ENCODE measurements at regions not wholly inside any gene's neighbourhood (a gene's known extent, or its start where the extent isn't known, plus 50 kb on each side); places are given as distances from the start of the nearest gene placed in this dataset.

DNA sequence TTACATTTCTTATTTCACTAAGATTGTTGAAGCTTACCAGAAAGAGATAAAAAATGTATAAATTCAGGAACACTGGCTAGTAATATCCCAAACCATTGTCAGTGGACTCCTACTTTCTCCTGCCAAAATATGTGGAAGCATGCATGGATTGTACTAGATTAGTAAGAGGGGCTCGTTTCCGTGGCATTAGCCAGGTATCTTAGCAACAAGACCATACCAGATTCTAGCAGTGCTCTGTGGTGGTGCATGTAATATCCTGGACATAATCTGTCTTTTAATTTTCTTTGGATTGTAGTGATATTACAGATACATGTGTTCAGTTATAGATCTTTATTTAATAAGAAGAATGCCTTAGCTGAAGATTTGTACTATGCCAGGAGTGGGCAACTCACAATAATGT lies 371.9 kb upstream of the PITX2 start:
- no peak for TF ChIP-seq EP300 (conservative IDR thresholded peaks at IDR 0.05; ENCODE audit: poor library complexity, severe bottlenecking)
- TF ChIP-seq, protein P1, sequence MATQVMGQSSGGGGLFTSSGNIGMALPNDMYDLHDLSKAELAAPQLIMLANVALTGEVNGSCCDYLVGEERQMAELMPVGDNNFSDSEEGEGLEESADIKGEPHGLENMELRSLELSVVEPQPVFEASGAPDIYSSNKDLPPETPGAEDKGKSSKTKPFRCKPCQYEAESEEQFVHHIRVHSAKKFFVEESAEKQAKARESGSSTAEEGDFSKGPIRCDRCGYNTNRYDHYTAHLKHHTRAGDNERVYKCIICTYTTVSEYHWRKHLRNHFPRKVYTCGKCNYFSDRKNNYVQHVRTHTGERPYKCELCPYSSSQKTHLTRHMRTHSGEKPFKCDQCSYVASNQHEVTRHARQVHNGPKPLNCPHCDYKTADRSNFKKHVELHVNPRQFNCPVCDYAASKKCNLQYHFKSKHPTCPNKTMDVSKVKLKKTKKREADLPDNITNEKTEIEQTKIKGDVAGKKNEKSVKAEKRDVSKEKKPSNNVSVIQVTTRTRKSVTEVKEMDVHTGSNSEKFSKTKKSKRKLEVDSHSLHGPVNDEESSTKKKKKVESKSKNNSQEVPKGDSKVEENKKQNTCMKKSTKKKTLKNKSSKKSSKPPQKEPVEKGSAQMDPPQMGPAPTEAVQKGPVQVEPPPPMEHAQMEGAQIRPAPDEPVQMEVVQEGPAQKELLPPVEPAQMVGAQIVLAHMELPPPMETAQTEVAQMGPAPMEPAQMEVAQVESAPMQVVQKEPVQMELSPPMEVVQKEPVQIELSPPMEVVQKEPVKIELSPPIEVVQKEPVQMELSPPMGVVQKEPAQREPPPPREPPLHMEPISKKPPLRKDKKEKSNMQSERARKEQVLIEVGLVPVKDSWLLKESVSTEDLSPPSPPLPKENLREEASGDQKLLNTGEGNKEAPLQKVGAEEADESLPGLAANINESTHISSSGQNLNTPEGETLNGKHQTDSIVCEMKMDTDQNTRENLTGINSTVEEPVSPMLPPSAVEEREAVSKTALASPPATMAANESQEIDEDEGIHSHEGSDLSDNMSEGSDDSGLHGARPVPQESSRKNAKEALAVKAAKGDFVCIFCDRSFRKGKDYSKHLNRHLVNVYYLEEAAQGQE (IDR thresholded peaks at IDR 0.05; ENCODE audit: borderline replicate concordance) = no peak
- no peak for TF ChIP-seq POLR2AphosphoS5 (IDR thresholded peaks at IDR 0.05)
- Histone ChIP-seq H3K9me3 (ENCODE audit: low read length) (no peaks in the 10 kb centered on the region), H3K36me3 (ENCODE audit: insufficient read depth, low read length) (no peaks in the 10 kb centered on the region), H3K4me2 (ENCODE audit: low read length) (peak overlapping the region; percentile 17), H3K9me2 (ENCODE audit: insufficient read depth, low read length) (no peaks in the 10 kb centered on the region), H3K27me3 (ENCODE audit: insufficient read depth, low read depth, low read length) (no peaks in the 10 kb centered on the region), H3F3A (ENCODE audit: insufficient read depth, low read length, poor library complexity, severe bottlenecking) (no peaks in the 10 kb centered on the region), H3K27ac (ENCODE audit: low read length) (no peak overlapping the region), H2AFZ (ENCODE audit: low read depth, low read length) (no peak overlapping the region), H3K79me2 (replicated peaks; ENCODE audit: insufficient read depth, low read length) (no peaks in the 10 kb centered on the region), H3K9ac (ENCODE audit: low read length) (no peak overlapping the region), H4K20me1 (ENCODE audit: insufficient read depth) (no peaks in the 10 kb centered on the region), H3K4me3 (ENCODE audit: low read length) (peak overlapping the region; percentile 37)

DNA sequence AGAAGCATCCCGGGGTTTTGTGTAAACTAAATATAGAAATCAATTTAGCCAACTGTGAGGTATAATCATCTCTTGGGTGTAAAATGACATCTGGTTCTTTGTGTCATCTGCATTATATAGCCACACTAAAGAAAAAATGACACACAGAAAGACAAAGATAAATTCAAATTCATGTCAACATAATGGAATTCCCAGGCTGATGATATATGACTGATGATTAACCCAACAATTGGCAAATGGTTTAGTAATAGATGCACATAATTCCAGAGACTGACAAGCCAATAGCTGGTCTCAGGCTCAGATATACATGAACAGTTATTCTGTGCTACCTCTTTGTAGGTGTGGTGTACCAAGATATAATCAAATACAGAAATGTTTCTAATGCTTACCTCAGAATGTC lies 375.4 kb upstream of the PITX2 start:
- no peak overlapping the region for H3K27ac ChIP-seq (ENCODE audit: low read length)
- no peak overlapping the region for H3K4me2 ChIP-seq (ENCODE audit: low read length)
- H3K79me2 ChIP-seq (replicated peaks; ENCODE audit: insufficient read depth, low read length) = no peaks in the 10 kb centered on the region
- no peak overlapping the region for H3K4me3 ChIP-seq (ENCODE audit: low read length)
- H3K36me3 ChIP-seq (ENCODE audit: insufficient read depth, low read length) = no peaks in the 10 kb centered on the region
- no peaks in the 10 kb centered on the region for H4K20me1 ChIP-seq (ENCODE audit: insufficient read depth)
- H3K9me3 ChIP-seq (ENCODE audit: low read length) = no peaks in the 10 kb centered on the region
- H3K9ac ChIP-seq (ENCODE audit: low read length) = no peak overlapping the region
- TF ChIP-seq EZH2 (IDR thresholded peaks at IDR 0.05; ENCODE audit: borderline replicate concordance, insufficient read depth, low read length, poor library complexity, severe bottlenecking) (no peak), TAF1 (IDR thresholded peaks at IDR 0.05; ENCODE audit: low read depth) (no peak), POLR2AphosphoS5 (IDR thresholded peaks at IDR 0.05) (peak; percentile 71), SMC3 (conservative IDR thresholded peaks at IDR 0.05; ENCODE audit: poor library complexity) (no peak), RAD21 (conservative IDR thresholded peaks at IDR 0.05) (no peak), MXI1 (conservative IDR thresholded peaks at IDR 0.05; ENCODE audit: poor library complexity, severe bottlenecking) (no peak), EP300 (conservative IDR thresholded peaks at IDR 0.05; ENCODE audit: poor library complexity, severe bottlenecking) (peak; percentile 87)
- TF ChIP-seq, protein P1 (IDR thresholded peaks at IDR 0.05; ENCODE audit: borderline replicate concordance) = peak; percentile 58
- TF ChIP-seq, protein P2, sequence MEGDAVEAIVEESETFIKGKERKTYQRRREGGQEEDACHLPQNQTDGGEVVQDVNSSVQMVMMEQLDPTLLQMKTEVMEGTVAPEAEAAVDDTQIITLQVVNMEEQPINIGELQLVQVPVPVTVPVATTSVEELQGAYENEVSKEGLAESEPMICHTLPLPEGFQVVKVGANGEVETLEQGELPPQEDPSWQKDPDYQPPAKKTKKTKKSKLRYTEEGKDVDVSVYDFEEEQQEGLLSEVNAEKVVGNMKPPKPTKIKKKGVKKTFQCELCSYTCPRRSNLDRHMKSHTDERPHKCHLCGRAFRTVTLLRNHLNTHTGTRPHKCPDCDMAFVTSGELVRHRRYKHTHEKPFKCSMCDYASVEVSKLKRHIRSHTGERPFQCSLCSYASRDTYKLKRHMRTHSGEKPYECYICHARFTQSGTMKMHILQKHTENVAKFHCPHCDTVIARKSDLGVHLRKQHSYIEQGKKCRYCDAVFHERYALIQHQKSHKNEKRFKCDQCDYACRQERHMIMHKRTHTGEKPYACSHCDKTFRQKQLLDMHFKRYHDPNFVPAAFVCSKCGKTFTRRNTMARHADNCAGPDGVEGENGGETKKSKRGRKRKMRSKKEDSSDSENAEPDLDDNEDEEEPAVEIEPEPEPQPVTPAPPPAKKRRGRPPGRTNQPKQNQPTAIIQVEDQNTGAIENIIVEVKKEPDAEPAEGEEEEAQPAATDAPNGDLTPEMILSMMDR (IDR thresholded peaks at IDR 0.05; ENCODE audit: poor library complexity, severe bottlenecking) = no peak
- H3K27me3 ChIP-seq (ENCODE audit: insufficient read depth, low read depth, low read length) = no peaks in the 10 kb centered on the region
- no peaks in the 10 kb centered on the region for H3K9me2 ChIP-seq (ENCODE audit: insufficient read depth, low read length)
- no peaks in the 10 kb centered on the region for H3F3A ChIP-seq (ENCODE audit: insufficient read depth, low read length, poor library complexity, severe bottlenecking)
- no peak overlapping the region for H2AFZ ChIP-seq (ENCODE audit: low read depth, low read length)
